HG02943 (cell line): ENCODE measurements at regions not wholly inside any gene's neighbourhood (a gene's known extent, or its start where the extent isn't known, plus 50 kb on each side); places are given as distances from the start of the nearest gene placed in this dataset.

ENCODE experiments used
- ATAC-seq: cut with Tn5 transposase; IDR thresholded peaks from one replicate; pipeline ENCODE4 v1.9.1; 2021; ENCODE audit warnings: mild to moderate bottlenecking, low read depth, moderate library complexity; ENCODE audit not compliant: unreplicated experiment

- ATAC-seq: no peak
These were observed 349.1 kb downstream of the LIG4 start for GRCh38 chr13:107866032-107866940.

- ATAC-seq: no peak
These were observed 349.7 kb downstream of the LIG4 start for GRCh38 chr13:107865643-107866031.

- no peak for ATAC-seq
These were observed 350.1 kb downstream of the LIG4 start for GRCh38 chr13:107865318-107865575.

- ATAC-seq: no peak
These were observed 350.6 kb downstream of the LIG4 start for GRCh38 chr13:107864543-107865317.

GRCh38 chr13:107860284-107860683 lies 355.1 kb downstream of the LIG4 start:
- no peak for ATAC-seq

GRCh38 chr13:107854880-107855279 lies 360.5 kb downstream of the LIG4 start:
- ATAC-seq: no peak

- ATAC-seq: no peak
These were observed 363.3 kb downstream of the LIG4 start for GRCh38 chr13:107852072-107852471.

- no peak for ATAC-seq
These were observed 363.7 kb downstream of the LIG4 start for GRCh38 chr13:107851670-107852069.

- ATAC-seq: no peak
These were observed 367.9 kb downstream of the LIG4 start for GRCh38 chr13:107847406-107847805.

- no peak for ATAC-seq
These were observed 368.7 kb downstream of the LIG4 start for GRCh38 chr13:107846642-107847041.

GRCh38 chr13:107845911-107846310 lies 369.4 kb downstream of the LIG4 start:
- no peak for ATAC-seq

GRCh38 chr13:107843681-107844080 lies 371.7 kb downstream of the LIG4 start:
- ATAC-seq: no peak

GRCh38 chr13:107843281-107843680 lies 372.1 kb downstream of the LIG4 start:
- ATAC-seq: no peak

- no peak for ATAC-seq
These were observed 372.7 kb downstream of the LIG4 start for GRCh38 chr13:107842562-107843180.

- ATAC-seq: no peak
These were observed 376.7 kb downstream of the LIG4 start for GRCh38 chr13:107838588-107839161.

- ATAC-seq: no peak
These were observed 378.7 kb downstream of the LIG4 start for GRCh38 chr13:107836685-107837084.

GRCh38 chr13:107835339-107836018 lies 379.9 kb downstream of the LIG4 start:
- no peak for ATAC-seq

GRCh38 chr13:107834717-107835116 lies 380.6 kb downstream of the LIG4 start:
- ATAC-seq: no peak

- ATAC-seq: no peak
These were observed 381.1 kb downstream of the LIG4 start for GRCh38 chr13:107834281-107834680.

- ATAC-seq: no peak
These were observed 382.7 kb downstream of the LIG4 start for GRCh38 chr13:107832500-107833100.
